Keratinocyte (primary cell): ENCODE measurements at regions not wholly inside any gene's neighbourhood (a gene's known extent, or its start where the extent isn't known, plus 50 kb on each side); places are given as distances from the start of the nearest gene placed in this dataset.

Source experiments
- CTCF ChIP-seq, 3 experiments: IDR thresholded peaks in 1 of 3; conservative IDR thresholded peaks in 1 of 3; optimal IDR thresholded peaks in 1 of 3; 2 replicates in 2 of 3; 3 replicates in 1 of 3; pipeline versions ENCODE3 to v1.5.1; 2011; ENCODE audit warnings: low read length in 3 of 3, mild to moderate bottlenecking in 3 of 3, moderate library complexity in 2 of 3, control low read depth in 1 of 3, inconsistent platforms in 1 of 3; ENCODE audit not compliant: insufficient read depth in 2 of 3; ENCODE audit errors: extremely low read depth in 1 of 3
- EZH2 ChIP-seq: IDR thresholded peaks from one replicate; pipeline ENCODE4 v1.6.1; 2012; ENCODE audit warnings: inconsistent platforms, mild to moderate bottlenecking, low read length, moderate library complexity

GRCh38 chr9:99582814-99583213, 238.9 kb upstream of the NR4A3 start:
- TF ChIP-seq CTCF (optimal IDR thresholded peaks at IDR 0.05 in 1 of 3, IDR thresholded peaks at IDR 0.05 in 1 of 3, conservative IDR thresholded peaks at IDR 0.05 in 1 of 3; ENCODE audit: extremely low read depth in 1 of 3, insufficient read depth in 2 of 3, low read length in 3 of 3) (no peak), EZH2 (no peak)
